Mammary epithelial cell (primary cell): ENCODE measurements at regions not wholly inside any gene's neighbourhood (a gene's known extent, or its start where the extent isn't known, plus 50 kb on each side); places are given as distances from the start of the nearest gene placed in this dataset.

Source experiments
- CTCF ChIP-seq, 2 donors: IDR thresholded peaks in 1 of 2; conservative IDR thresholded peaks in 1 of 2; 2 replicates each; pipeline ENCODE4 v1.5.1; 2011 to 2012; ENCODE audit warnings: inconsistent platforms in 2 of 2, low read length in 2 of 2, mild to moderate bottlenecking in 2 of 2, control low read depth in 1 of 2, low read depth in 1 of 2; ENCODE audit not compliant: insufficient read depth in 1 of 2; ENCODE audit errors: extremely low read depth in 1 of 2
- EZH2 ChIP-seq: IDR thresholded peaks from 2 replicates; pipeline ENCODE4 v1.6.1; 2012; ENCODE audit warnings: low read length, inconsistent platforms, borderline replicate concordance

- TF ChIP-seq CTCF (conservative IDR thresholded peaks at IDR 0.05 in 1 of 2, IDR thresholded peaks at IDR 0.05 in 1 of 2; ENCODE audit: extremely low read depth in 1 of 2, insufficient read depth in 1 of 2, low read depth in 1 of 2, low read length in 2 of 2), result no peak
- no peak for TF ChIP-seq EZH2
Observed at GRCh38 chr4:33923469-33923868, 2320.8 kb downstream of the ARAP2 start.
